Nephron (organoid): ENCODE measurements at regions not wholly inside any gene's neighbourhood (a gene's known extent, or its start where the extent isn't known, plus 50 kb on each side); places are given as distances from the start of the nearest gene placed in this dataset.

Experiments
- H3K27ac Mint-ChIP-seq, 3 experiments: 2 replicates each; pipeline ENCODE4 v1.8.0; 2020; ENCODE audit warnings: mixed read lengths in 3 of 3, mild to moderate bottlenecking in 2 of 3, moderate library complexity in 1 of 3
- H3K27me3 Mint-ChIP-seq: 2 replicates; pipeline ENCODE4 v1.8.0; 2021; ENCODE audit warnings: low read depth, mild to moderate bottlenecking, moderate library complexity, mixed read lengths
- H3K36me3 Mint-ChIP-seq: 2 replicates; pipeline ENCODE4 v1.8.0; 2020; ENCODE audit warnings: low read depth, mixed read lengths
- H3K4me1 Mint-ChIP-seq: 2 replicates; pipeline ENCODE4 v1.8.0; 2020; ENCODE audit warnings: mixed read lengths
- H3K4me3 Mint-ChIP-seq, 3 experiments: 2 replicates each; pipeline ENCODE4 v1.8.0; 2020; ENCODE audit warnings: mild to moderate bottlenecking in 3 of 3, mixed read lengths in 3 of 3, moderate library complexity in 2 of 3
- H3K9me3 Mint-ChIP-seq: 2 replicates; pipeline ENCODE4 v1.8.0; 2020; ENCODE audit warnings: mixed read lengths
- CTCF ChIP-seq, 3 experiments: fragments of 200-600 bp; sonication (generic); IDR thresholded peaks; one replicate each; pipeline ENCODE4 v1.5.0; 2021; ENCODE audit warnings: antibody characterized with exemption in 3 of 3; ENCODE audit not compliant: unreplicated experiment in 3 of 3

GRCh38 chr4:59058543-59058942, 1948.4 kb upstream of the IGFBP7 start:
- no peak for TF ChIP-seq CTCF (IDR thresholded peaks at IDR 0.05; ENCODE audit: unreplicated experiment in 3 of 3)
- Mint-ChIP-seq H3K27ac (no peak overlapping the region), H3K27me3 (no peaks in the 10 kb centered on the region), H3K9me3 (no peaks in the 10 kb centered on the region), H3K36me3 (no peaks in the 10 kb centered on the region), H3K4me3 (no peak overlapping the region), H3K4me1 (no peaks in the 10 kb centered on the region)

GRCh38 chr4:59060002-59060846, 1950.0 kb upstream of the IGFBP7 start:
- no peaks in the 10 kb centered on the region for H3K36me3 Mint-ChIP-seq
- no peaks in the 10 kb centered on the region for H3K9me3 Mint-ChIP-seq
- H3K27me3 Mint-ChIP-seq: no peaks in the 10 kb centered on the region
- H3K27ac Mint-ChIP-seq: no peak overlapping the region
- no peaks in the 10 kb centered on the region for H3K4me1 Mint-ChIP-seq
- no peak for TF ChIP-seq CTCF (IDR thresholded peaks at IDR 0.05; ENCODE audit: unreplicated experiment in 3 of 3)
- no peak overlapping the region for H3K4me3 Mint-ChIP-seq

DNA sequence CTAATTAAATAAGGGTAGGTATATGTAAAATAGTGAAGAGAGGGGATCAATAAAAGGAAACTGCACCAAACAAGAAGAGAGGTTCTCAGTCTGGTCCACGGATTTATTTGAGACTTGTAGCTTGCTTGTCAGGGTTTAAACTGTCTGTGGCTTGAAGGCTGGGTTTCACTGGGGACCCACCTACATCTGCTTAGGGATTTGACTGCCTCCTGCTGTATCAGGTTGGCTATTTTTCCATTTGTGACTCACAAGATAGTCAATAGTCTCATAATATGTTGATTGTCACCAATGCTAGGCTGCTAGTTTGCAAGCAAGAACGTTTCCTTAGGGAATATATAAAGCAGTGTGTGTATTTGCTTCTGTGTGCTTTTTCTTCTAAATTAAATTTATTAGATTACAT, 1950.7 kb upstream of the IGFBP7 start:
- TF ChIP-seq CTCF (IDR thresholded peaks at IDR 0.05; ENCODE audit: unreplicated experiment in 3 of 3): no peak
- Mint-ChIP-seq H3K4me1 (no peaks in the 10 kb centered on the region), H3K4me3 (no peak overlapping the region), H3K27ac (no peak overlapping the region), H3K27me3 (no peaks in the 10 kb centered on the region), H3K9me3 (no peaks in the 10 kb centered on the region), H3K36me3 (no peaks in the 10 kb centered on the region)

- no peaks in the 10 kb centered on the region for H3K9me3 Mint-ChIP-seq
- H3K4me3 Mint-ChIP-seq: no peak overlapping the region
- TF ChIP-seq CTCF (IDR thresholded peaks at IDR 0.05; ENCODE audit: unreplicated experiment in 3 of 3): no peak
- H3K27me3 Mint-ChIP-seq: no peaks in the 10 kb centered on the region
- H3K27ac Mint-ChIP-seq: no peak overlapping the region
- no peaks in the 10 kb centered on the region for H3K36me3 Mint-ChIP-seq
- H3K4me1 Mint-ChIP-seq: no peaks in the 10 kb centered on the region
Measured at GRCh38 chr4:59063015-59063720, 1953.0 kb upstream of the IGFBP7 start.

DNA sequence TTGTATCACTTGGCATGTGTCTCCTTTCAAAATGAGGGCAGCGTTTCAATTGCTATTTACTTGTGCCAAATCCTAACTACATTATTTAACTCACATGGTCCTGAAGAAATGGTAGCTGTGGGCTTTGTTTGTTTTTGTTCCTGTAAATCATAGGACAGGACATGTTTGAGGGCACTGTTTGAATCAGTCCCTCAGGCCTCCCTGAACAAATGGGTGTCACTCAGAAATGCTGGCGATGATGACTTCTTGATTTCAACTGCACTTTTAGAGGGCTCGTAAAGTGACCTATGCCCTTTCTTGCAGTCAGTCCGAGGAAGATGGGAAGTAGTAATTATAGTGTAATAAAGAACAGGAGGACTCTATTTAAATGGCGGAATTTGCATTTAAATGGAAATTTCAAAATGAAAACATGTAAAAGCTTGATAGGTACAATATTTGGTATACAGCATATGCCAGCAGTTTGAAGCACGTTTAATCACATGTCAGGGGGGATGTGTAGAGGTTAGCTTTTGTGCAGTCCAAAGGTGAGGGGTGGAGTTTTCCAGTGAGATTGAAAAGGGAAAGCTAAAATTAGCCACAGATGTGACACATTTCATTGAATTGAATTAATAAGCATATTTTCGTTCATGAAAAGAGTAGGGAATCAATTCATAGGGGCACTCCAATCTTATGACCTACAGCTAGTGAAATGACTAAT, 1958.7 kb upstream of the IGFBP7 start:
- H3K27me3 Mint-ChIP-seq: no peaks in the 10 kb centered on the region
- H3K4me1 Mint-ChIP-seq: peaks cover 4% of the 10 kb centered on the region
- no peaks in the 10 kb centered on the region for H3K36me3 Mint-ChIP-seq
- H3K27ac Mint-ChIP-seq: no peak overlapping the region
- peaks cover 5% of the 10 kb centered on the region for H3K9me3 Mint-ChIP-seq
- TF ChIP-seq CTCF (IDR thresholded peaks at IDR 0.05; ENCODE audit: unreplicated experiment in 3 of 3): no peak
- H3K4me3 Mint-ChIP-seq: no peak overlapping the region
